ENCODE measurements at regions not wholly inside any gene's neighbourhood (a gene's known extent, or its start where the extent isn't known, plus 50 kb on each side); places are given as distances from the start of the nearest gene placed in this dataset.

DNA sequence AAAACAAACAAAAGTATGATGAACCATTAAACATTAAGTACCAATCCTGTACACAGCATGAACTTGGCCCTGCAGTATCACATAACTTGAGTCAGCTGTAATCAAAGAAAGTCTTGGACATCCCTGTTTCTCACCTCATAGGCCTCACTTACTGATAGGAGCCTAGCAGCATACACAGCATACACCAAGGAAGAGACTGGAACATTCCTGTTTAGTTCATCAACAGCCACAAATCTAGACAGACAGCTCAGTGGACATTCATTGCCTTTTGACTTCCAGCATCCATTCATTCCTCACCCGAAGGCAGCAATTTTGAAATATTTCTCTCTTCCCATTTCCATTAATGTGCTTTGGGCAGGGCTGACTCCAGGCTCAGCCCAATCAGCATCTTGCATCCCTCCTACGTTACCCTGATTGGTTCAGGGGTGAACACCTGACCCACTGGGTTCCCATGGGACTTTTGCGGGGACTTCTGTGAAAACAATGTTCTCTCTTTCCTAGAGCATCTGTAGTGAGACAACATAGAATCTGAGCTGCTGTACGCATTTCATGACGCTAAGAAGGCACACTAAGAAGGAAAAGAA, 336.7 kb upstream of the ZFHX3 start:
- TF ChIP-seq, protein P1, sequence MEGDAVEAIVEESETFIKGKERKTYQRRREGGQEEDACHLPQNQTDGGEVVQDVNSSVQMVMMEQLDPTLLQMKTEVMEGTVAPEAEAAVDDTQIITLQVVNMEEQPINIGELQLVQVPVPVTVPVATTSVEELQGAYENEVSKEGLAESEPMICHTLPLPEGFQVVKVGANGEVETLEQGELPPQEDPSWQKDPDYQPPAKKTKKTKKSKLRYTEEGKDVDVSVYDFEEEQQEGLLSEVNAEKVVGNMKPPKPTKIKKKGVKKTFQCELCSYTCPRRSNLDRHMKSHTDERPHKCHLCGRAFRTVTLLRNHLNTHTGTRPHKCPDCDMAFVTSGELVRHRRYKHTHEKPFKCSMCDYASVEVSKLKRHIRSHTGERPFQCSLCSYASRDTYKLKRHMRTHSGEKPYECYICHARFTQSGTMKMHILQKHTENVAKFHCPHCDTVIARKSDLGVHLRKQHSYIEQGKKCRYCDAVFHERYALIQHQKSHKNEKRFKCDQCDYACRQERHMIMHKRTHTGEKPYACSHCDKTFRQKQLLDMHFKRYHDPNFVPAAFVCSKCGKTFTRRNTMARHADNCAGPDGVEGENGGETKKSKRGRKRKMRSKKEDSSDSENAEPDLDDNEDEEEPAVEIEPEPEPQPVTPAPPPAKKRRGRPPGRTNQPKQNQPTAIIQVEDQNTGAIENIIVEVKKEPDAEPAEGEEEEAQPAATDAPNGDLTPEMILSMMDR (conservative IDR thresholded peaks at IDR 0.05; ENCODE audit: low read length), result no peak
- no peak for TF ChIP-seq EZH2phosphoT487 (IDR thresholded peaks at IDR 0.05; ENCODE audit: borderline replicate concordance, low read depth, low read length)

All from OCI-LY7 (cell line).